ENCODE measurements at regions not wholly inside any gene's neighbourhood (a gene's known extent, or its start where the extent isn't known, plus 50 kb on each side); places are given as distances from the start of the nearest gene placed in this dataset.

DNA sequence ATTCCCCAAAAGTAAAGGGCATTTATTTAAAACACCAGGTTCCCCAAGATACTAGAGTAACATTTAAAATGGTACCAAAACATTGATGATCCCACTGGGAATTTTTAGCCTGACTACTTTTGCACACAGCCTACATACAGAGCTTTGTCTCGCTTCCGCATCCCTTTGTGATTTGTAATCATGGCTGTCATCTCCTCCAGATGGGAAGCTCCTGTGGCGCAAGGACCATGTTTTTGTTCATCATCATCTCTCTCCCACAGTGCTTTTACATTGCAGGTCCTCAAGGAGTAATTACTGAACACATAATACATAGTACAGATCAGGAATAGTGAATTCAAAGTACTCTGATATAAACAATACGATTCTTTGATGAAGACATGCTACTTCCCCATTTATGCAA is 231.2 kb upstream of the MTNR1B start:
- TF ChIP-seq, protein P1, sequence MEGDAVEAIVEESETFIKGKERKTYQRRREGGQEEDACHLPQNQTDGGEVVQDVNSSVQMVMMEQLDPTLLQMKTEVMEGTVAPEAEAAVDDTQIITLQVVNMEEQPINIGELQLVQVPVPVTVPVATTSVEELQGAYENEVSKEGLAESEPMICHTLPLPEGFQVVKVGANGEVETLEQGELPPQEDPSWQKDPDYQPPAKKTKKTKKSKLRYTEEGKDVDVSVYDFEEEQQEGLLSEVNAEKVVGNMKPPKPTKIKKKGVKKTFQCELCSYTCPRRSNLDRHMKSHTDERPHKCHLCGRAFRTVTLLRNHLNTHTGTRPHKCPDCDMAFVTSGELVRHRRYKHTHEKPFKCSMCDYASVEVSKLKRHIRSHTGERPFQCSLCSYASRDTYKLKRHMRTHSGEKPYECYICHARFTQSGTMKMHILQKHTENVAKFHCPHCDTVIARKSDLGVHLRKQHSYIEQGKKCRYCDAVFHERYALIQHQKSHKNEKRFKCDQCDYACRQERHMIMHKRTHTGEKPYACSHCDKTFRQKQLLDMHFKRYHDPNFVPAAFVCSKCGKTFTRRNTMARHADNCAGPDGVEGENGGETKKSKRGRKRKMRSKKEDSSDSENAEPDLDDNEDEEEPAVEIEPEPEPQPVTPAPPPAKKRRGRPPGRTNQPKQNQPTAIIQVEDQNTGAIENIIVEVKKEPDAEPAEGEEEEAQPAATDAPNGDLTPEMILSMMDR (IDR thresholded peaks at IDR 0.05; ENCODE audit: insufficient read depth, low read length, poor library complexity, severe bottlenecking), result no peak
- TF ChIP-seq EZH2phosphoT487 (conservative IDR thresholded peaks at IDR 0.05; ENCODE audit: low read length), result no peak

Measured in SU-DHL-6 (cell line).